OCI-LY3 (cell line): ENCODE measurements at regions not wholly inside any gene's neighbourhood (a gene's known extent, or its start where the extent isn't known, plus 50 kb on each side); places are given as distances from the start of the nearest gene placed in this dataset.

Experiments
- EZH2phosphoT487 ChIP-seq: fragments of 200-600 bp; shearing (Covaris generic); IDR thresholded peaks from 2 replicates; pipeline ENCODE4 v1.6.1; 2018; ENCODE audit warnings: antibody characterized with exemption, mixed run types, low read depth
- TF ChIP-seq, protein P1 (sequence below): fragments of 200-600, 300-600 bp; sonication (generic); IDR thresholded peaks from 2 replicates; pipeline ENCODE4 v1.5.1; 2014; ENCODE audit warnings: antibody characterized with exemption, low read length, low read depth

DNA sequence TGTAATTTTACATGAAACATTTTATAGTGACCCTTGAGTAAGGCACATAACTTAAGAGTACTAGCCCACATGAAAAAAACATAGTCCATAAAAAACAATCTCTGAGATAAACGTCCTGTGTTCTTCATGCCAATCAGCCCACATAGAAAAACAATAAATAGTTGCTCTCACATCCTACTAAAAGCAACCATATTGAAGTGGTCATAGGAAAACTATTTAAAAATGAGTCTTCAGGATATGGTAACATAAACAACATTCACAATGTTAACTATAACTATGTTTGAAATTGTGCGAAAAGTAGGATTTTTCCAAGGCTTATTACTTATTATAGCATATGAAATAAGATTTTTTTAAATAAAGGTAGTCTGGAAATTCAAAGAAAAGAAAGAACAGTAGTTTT lies 77.1 kb upstream of the EPHA5 start:
- TF ChIP-seq, protein P1, sequence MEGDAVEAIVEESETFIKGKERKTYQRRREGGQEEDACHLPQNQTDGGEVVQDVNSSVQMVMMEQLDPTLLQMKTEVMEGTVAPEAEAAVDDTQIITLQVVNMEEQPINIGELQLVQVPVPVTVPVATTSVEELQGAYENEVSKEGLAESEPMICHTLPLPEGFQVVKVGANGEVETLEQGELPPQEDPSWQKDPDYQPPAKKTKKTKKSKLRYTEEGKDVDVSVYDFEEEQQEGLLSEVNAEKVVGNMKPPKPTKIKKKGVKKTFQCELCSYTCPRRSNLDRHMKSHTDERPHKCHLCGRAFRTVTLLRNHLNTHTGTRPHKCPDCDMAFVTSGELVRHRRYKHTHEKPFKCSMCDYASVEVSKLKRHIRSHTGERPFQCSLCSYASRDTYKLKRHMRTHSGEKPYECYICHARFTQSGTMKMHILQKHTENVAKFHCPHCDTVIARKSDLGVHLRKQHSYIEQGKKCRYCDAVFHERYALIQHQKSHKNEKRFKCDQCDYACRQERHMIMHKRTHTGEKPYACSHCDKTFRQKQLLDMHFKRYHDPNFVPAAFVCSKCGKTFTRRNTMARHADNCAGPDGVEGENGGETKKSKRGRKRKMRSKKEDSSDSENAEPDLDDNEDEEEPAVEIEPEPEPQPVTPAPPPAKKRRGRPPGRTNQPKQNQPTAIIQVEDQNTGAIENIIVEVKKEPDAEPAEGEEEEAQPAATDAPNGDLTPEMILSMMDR = no peak
- no peak for TF ChIP-seq EZH2phosphoT487
